ENCODE measurements at regions not wholly inside any gene's neighbourhood (a gene's known extent, or its start where the extent isn't known, plus 50 kb on each side); places are given as distances from the start of the nearest gene placed in this dataset.

DNA sequence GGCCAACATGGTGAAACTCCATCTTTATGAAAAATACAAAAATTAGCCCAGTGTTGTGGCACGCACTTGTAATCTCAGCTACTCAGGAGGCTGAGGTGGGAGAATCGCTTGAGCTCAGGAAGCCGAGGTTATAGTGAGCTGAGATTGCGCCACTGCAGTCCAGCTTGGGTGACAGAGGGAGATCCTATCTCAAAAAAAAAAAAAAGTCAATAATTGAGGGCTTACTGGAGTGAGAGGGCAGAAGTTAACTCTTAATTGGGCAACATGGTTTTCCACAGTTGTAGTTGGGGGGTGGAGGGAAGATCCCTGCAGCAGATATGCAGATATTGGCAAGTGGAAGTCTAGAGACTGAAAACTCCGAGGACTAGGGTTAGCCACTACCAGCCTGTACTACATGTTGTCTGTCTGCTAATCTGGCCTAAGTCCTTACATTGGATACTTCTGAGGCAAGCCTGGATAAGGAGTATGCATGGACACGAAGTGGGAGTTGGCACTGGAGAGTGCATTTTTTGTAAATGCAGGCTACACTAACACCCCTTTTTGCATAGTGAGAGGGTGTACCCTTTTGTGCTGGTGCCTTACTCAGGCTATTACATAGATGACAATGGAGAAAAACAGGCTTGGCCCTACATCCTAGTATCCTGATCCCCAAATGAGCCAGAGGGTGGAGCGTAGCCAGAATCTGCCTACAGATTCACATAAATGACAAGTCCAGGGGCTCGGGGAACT lies 89.0 kb upstream of the NIPBL start:
- no peak for DNase-seq
- Mint-ChIP-seq H3K4me3 (no peak overlapping the region), H3K27me3 (ENCODE audit: insufficient read depth) (peaks cover 11% of the 10 kb centered on the region), H3K27ac (no peak overlapping the region), H3K9me3 (no peaks in the 10 kb centered on the region), H3K4me1 (ENCODE audit: low read depth) (no peaks in the 10 kb centered on the region), H3K36me3 (ENCODE audit: low read depth) (no peaks in the 10 kb centered on the region)
- TF ChIP-seq, protein P1, sequence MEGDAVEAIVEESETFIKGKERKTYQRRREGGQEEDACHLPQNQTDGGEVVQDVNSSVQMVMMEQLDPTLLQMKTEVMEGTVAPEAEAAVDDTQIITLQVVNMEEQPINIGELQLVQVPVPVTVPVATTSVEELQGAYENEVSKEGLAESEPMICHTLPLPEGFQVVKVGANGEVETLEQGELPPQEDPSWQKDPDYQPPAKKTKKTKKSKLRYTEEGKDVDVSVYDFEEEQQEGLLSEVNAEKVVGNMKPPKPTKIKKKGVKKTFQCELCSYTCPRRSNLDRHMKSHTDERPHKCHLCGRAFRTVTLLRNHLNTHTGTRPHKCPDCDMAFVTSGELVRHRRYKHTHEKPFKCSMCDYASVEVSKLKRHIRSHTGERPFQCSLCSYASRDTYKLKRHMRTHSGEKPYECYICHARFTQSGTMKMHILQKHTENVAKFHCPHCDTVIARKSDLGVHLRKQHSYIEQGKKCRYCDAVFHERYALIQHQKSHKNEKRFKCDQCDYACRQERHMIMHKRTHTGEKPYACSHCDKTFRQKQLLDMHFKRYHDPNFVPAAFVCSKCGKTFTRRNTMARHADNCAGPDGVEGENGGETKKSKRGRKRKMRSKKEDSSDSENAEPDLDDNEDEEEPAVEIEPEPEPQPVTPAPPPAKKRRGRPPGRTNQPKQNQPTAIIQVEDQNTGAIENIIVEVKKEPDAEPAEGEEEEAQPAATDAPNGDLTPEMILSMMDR (IDR thresholded peaks at IDR 0.05), result no peak

DNA sequence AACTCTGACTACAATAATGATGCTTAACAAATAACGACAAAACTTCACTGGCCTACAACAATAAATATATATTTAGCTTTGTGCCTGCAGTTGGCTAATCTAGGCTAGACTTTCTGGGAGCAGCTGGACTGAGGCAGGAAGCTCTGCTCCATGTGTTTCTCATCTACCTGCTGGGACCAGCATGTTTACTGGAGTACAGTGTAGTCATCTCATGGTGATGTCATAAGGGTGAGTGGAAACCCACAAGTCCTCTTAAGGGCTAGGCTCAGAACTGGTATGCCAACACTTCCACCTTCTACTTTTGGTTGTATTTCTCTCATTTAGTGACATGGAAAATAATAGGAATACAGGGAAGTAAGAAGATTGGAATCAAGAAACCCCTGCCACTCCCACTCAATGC lies 85.7 kb upstream of the NIPBL start:
- Mint-ChIP-seq H3K4me1 (ENCODE audit: low read depth) (no peaks in the 10 kb centered on the region), H3K9me3 (no peaks in the 10 kb centered on the region), H3K4me3 (no peak overlapping the region), H3K27me3 (ENCODE audit: insufficient read depth) (peaks cover 13% of the 10 kb centered on the region), H3K36me3 (ENCODE audit: low read depth) (no peaks in the 10 kb centered on the region), H3K27ac (no peak overlapping the region)
- TF ChIP-seq, protein P1 (IDR thresholded peaks at IDR 0.05), result no peak
- no peak for DNase-seq

DNA sequence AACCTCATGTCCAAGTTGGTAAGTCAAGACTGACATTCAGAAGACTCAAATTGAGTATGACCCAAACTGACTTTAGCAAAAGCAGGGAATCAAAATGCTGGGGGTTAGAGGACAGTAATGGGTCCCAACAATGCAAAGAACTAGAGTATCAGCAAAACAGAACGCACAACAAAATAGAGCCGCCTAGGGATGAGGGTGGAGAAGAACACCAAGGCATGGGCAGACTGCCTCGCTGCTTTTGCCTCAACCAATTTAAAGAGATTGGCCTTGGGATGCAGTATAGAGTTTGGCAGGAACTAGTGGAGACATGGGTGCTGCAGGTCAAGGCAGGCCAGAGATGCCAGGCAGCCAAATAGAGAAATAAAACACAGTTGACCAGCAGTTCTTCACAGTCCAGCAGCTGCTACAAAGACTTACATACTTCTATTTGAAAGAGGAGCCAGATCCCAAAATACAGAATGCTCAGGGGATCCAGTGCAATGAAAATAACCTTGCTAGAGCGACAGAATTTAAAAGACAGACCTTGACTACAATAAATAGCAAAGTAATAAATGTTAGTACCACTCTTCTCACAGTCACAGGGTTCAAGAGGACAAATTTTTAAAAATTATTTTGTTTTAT lies 83.9 kb upstream of the NIPBL start:
- H3K27me3 Mint-ChIP-seq (ENCODE audit: insufficient read depth), result peaks cover 14% of the 10 kb centered on the region
- DNase-seq, result no peak
- no peaks in the 10 kb centered on the region for H3K36me3 Mint-ChIP-seq (ENCODE audit: low read depth)
- no peak overlapping the region for H3K4me3 Mint-ChIP-seq
- no peaks in the 10 kb centered on the region for H3K9me3 Mint-ChIP-seq
- no peak overlapping the region for H3K27ac Mint-ChIP-seq
- no peaks in the 10 kb centered on the region for H3K4me1 Mint-ChIP-seq (ENCODE audit: low read depth)
- TF ChIP-seq, protein P1 (IDR thresholded peaks at IDR 0.05), result no peak

DNA sequence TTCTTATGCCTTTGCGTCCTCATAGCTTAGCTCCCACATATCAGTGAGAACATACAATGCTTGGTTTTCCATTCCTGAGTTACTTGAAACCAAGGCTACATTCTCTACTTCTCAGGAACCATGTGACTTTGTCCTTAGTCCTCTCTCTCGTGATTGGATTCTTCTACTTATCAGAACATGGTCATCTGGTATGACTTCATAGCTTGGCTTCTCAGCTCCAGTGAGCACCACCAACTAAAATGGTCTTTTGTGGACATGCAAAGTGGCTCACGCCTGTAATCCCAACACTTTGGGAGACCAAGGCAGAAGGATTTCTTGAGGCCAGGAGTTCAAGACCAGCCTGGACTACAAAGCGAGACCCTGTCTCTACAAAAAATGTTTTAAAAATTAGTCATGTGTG lies 81.2 kb upstream of the NIPBL start:
- TF ChIP-seq, protein P1 (IDR thresholded peaks at IDR 0.05), result no peak
- no peak for DNase-seq
- Mint-ChIP-seq H3K4me1 (ENCODE audit: low read depth) (no peaks in the 10 kb centered on the region), H3K27me3 (ENCODE audit: insufficient read depth) (peaks cover 17% of the 10 kb centered on the region), H3K4me3 (no peak overlapping the region), H3K9me3 (no peaks in the 10 kb centered on the region), H3K27ac (no peak overlapping the region), H3K36me3 (ENCODE audit: low read depth) (no peaks in the 10 kb centered on the region)

DNA sequence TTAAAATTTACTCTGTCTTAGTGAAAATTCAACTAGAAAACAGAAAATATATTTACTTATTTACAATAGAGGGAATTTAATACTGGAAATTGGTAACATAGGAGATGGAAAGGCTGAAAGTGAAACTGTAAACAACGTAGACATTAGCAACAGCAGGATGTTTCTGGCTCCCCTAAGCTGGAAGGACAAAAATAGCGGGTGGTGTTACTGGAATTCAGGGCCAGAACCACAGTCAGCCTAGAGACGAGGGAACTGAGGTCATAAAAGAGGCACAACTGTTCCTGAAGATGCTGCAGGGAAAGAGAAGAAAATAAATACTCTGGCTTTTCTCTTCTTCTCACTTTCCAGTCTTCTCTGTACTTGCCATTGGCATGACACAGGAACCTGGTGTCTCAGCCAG lies 80.4 kb upstream of the NIPBL start:
- no peak for DNase-seq
- Mint-ChIP-seq H3K4me3 (no peak overlapping the region), H3K9me3 (no peaks in the 10 kb centered on the region)

More for the DNA sequence above, 80.4 kb upstream of the NIPBL start:
- Mint-ChIP-seq H3K36me3 (ENCODE audit: low read depth) (no peaks in the 10 kb centered on the region), H3K4me1 (ENCODE audit: low read depth) (no peaks in the 10 kb centered on the region), H3K27me3 (ENCODE audit: insufficient read depth) (peaks cover 17% of the 10 kb centered on the region), H3K27ac (no peak overlapping the region)
- TF ChIP-seq, protein P1 (IDR thresholded peaks at IDR 0.05), result no peak

All from HFFc6 (cell line).